ENCODE measurements at regions not wholly inside any gene's neighbourhood (a gene's known extent, or its start where the extent isn't known, plus 50 kb on each side); places are given as distances from the start of the nearest gene placed in this dataset.

- no peak for DNase-seq (ENCODE audit: low read depth, low spot score)
Measured at GRCh38 chr3:194080913-194081800, 54.8 kb upstream of the HES1 start.

DNA sequence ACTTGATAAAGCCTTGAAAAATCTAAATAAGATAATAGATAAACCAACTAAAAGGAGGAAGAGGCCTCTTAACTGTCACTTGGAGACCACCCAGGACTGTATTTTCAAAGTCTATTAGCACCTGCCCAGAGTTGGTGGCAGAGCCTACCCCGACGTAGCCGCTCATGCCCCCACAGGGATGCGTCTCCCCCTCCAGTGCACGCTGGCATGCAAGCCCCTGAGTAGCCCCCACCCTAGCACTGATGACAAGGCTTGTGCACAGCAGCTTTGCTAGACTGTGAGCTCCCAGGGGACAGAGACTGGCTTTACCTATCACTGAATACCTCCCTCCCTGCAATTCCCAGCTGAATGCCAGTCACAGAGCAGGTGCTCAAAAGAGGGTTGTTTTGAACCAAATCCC lies 54.1 kb upstream of the HES1 start:
- DNase-seq (ENCODE audit: low read depth, low spot score), result no peak

- no peak for DNase-seq (ENCODE audit: low read depth, low spot score)
Measured at GRCh38 chr3:194082743-194083636, 53.0 kb upstream of the HES1 start.

- DNase-seq (ENCODE audit: low read depth, low spot score), result no peak
Measured at GRCh38 chr3:194083637-194084224, 52.2 kb upstream of the HES1 start.

- no peak for DNase-seq (ENCODE audit: low read depth, low spot score)
Measured at GRCh38 chr3:194084284-194084683, 51.7 kb upstream of the HES1 start.

Measured in smooth muscle cell of the brain vasculature (primary cell).